PFSK-1 (cell line): ENCODE measurements at regions not wholly inside any gene's neighbourhood (a gene's known extent, or its start where the extent isn't known, plus 50 kb on each side); places are given as distances from the start of the nearest gene placed in this dataset.

Experiments used
- FOXP2 ChIP-seq: optimal IDR thresholded peaks from 2 replicates; pipeline ENCODE3; 2011; ENCODE audit warnings: borderline replicate concordance, control low read depth, inconsistent platforms; ENCODE audit not compliant: insufficient read depth; ENCODE audit errors: extremely low read length, extremely low read depth
- POLR2AphosphoS5 ChIP-seq: IDR thresholded peaks from 2 replicates; pipeline ENCODE4 v1.6.1; 2012; ENCODE audit warnings: low read depth, mild to moderate bottlenecking, control low read depth, low read length, moderate library complexity
- REST ChIP-seq, 2 experiments: IDR thresholded peaks; 2 replicates each; pipeline versions ENCODE4 v1.6.1 to v1.8.0; 2011 to 2012; ENCODE audit warnings: low read depth in 2 of 2, low read length in 2 of 2, control low read depth in 1 of 2, inconsistent platforms in 1 of 2, mild to moderate bottlenecking in 1 of 2, moderate library complexity in 1 of 2; ENCODE audit not compliant: insufficient read depth in 1 of 2
- SIN3A ChIP-seq: IDR thresholded peaks from 2 replicates; pipeline ENCODE4 v1.6.1; 2012; ENCODE audit warnings: mild to moderate bottlenecking, low read length, moderate library complexity, borderline replicate concordance; ENCODE audit not compliant: insufficient read depth

- no peak for TF ChIP-seq FOXP2
- TF ChIP-seq REST (IDR thresholded peaks at IDR 0.05; ENCODE audit: insufficient read depth in 1 of 2, low read depth in 2 of 2, low read length in 2 of 2): no peak
- TF ChIP-seq SIN3A: no peak
- no peak for TF ChIP-seq POLR2AphosphoS5
Measured at GRCh38 chr17:15108992-15109391, 156.1 kb downstream of the PMP22 start.
